LNCAP (cell line): ENCODE measurements at regions not wholly inside any gene's neighbourhood (a gene's known extent, or its start where the extent isn't known, plus 50 kb on each side); places are given as distances from the start of the nearest gene placed in this dataset.

Source experiments
- TF ChIP-seq, protein P1 (sequence below): fragments of 450-650 bp; IDR thresholded peaks from 2 replicates; pipeline ENCODE4 v1.5.1; 2017; ENCODE audit warnings: mild to moderate bottlenecking

DNA sequence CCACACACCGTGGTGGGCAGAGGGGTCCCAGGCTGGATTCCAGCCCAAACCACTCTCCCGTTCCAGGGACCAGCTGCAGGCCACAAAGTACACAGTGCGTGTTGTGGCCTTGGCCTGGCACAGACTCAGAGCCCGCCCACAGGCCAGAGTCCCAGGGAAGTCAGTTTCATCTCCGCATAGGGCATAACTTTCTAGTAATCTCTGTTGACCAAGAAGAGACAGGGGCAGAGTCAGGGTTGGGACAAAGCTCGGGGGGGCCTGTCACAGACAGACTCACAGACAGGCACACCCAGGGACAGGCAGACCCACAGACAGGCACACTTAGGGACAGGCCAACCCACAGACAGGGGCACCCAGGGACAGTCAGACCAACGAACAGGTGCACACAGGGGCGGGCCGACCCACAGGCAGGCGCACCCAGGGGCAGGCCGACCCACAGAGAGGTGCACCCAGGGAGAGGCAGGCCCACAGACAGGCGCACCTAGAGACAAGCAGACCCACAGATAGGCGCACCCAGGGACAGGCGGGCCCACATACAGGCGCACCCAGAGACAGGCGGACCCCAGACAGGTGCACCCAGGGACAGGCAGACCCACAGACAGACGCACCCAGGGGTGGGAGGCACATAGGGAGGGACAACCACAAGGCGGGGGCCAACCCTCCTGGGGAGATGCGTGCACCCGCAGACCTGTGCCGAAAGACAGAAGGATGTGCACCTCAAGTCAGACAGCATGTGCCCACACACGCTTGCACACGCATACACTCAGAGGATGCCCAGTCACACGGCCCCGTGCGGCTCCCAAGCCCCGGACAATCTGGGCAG lies 323.3 kb upstream of the RTL1 start:
- TF ChIP-seq, protein P1, sequence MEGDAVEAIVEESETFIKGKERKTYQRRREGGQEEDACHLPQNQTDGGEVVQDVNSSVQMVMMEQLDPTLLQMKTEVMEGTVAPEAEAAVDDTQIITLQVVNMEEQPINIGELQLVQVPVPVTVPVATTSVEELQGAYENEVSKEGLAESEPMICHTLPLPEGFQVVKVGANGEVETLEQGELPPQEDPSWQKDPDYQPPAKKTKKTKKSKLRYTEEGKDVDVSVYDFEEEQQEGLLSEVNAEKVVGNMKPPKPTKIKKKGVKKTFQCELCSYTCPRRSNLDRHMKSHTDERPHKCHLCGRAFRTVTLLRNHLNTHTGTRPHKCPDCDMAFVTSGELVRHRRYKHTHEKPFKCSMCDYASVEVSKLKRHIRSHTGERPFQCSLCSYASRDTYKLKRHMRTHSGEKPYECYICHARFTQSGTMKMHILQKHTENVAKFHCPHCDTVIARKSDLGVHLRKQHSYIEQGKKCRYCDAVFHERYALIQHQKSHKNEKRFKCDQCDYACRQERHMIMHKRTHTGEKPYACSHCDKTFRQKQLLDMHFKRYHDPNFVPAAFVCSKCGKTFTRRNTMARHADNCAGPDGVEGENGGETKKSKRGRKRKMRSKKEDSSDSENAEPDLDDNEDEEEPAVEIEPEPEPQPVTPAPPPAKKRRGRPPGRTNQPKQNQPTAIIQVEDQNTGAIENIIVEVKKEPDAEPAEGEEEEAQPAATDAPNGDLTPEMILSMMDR, result no peak

DNA sequence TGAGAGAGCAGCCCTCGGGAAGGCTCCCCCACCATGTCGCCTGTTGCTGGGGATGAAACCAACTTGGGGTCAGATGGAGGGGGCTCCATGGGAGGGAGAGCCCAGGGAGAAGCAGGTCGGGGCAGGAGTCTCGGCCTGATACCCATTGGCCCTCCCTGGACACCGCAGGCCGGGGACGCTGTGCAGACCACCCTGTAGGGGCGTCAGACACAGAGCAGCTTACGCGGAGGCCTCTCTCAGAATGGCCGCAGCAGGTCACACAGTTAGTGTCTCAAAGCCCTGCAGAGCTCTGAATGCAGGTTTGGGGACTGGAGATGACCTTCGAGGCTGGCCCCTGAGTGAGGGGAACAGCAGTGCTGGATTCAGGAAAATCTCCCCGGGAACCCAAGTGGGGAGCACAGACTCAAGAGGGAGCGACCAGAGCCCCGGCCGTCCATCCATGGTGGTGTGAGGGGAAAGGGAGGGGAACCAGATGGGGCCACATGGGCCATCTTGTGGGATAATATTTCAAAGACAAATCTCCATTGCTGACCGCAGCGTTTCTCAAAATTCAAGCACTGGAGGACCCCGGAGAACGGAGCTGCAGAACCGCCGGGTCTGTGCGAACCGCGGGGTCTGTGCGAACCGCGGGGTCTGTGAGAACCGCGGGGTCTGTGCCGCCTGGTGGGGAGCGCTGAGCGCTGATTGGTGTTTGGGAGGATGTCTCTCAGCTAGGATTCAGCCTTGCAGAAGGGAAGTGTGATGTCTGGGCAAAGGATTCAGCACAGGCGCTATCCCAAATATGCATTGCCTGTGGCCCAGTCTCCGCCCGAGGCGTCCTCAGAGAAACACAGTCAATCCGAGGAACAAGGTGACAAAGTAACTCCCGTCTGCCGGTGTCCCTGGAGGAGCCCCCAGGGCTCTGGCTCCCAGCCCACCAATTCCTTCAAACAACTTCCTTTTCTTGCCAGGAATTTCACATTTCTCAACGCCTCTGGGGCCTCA lies 324.4 kb upstream of the RTL1 start:
- TF ChIP-seq, protein P1, result no peak

DNA sequence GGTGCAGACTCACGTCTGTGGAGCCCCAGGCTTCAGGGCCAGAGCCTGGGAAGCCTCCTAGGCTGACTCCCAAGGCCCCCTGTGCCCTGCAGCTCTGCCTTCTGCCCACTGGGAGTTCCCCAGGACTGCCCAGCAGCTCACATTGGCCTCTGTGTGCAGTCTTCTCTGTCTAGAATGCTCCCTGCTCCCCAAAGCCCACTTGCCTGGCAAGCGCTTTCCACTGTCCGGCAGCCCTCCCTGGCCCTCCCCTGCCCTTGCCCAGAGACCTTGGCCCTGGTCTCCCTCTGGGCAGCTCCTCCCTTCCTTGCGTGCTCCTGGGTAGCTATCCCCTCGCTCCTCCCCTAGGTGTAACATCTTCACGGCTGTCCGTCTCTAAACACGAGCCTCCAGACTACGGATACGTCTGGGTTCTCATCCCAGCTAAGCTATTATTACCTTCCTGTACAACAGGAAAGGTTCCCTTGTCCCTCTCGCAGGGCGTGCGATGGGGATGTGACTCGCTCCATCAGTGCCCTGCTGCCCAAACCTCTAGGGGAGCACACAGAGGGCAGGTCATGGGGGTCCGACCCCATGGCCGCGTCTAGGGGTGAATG lies 325.5 kb upstream of the RTL1 start:
- TF ChIP-seq, protein P1, result no peak

DNA sequence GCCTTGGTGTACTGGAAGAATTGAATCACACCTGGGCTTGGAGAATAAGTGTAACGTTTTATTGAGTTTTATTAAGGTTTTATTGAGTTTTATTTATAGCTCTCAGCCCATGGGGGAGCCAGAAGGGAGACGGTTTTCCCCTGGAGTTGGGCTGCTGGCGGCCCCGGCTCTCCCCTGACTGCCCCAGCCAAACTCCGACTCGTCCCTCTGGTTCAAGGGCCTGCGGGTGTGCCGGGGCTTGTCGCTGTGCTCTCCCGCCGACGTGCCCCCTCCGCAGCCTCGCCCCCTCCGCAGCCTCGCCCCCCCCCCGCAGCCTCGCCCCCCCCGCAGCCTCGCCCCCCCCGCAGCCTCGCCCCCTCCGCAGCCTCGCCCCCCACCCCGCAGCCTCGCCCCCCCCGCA lies 326.1 kb upstream of the RTL1 start:
- TF ChIP-seq, protein P1, result no peak

DNA sequence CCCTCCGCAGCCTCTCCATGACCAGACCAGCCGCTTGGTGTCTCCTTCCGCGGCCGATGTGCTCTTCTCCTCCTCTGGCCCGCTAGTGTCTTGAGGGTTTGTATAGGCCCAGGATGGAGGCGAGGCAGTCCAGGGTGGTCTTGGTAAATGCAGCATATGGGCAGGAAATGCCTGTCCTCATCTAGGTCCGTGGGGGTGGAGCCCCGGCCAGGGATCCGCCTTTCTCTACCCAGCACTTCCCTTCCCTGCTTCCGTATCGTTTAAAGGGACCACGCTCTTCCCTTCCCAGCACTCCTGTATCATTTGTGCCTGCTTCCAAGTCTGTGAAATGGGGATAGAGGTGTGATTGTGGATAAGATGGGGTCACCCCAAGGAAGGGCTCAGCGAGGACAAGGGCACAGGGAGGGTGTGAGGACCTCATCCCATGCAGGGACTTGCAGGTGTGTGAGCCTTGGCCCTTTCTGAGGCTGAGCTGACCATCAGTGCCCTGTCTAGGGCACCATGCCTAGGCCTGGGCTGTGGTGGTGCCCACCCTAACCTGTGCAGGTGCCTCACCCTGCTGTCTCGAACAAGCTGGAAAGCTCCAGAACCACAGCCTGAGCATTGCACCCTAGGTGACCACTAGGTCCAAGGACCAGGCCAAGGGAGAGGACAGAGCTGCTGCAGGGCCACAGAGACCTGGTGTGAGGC lies 326.8 kb upstream of the RTL1 start:
- TF ChIP-seq, protein P1, result no peak

DNA sequence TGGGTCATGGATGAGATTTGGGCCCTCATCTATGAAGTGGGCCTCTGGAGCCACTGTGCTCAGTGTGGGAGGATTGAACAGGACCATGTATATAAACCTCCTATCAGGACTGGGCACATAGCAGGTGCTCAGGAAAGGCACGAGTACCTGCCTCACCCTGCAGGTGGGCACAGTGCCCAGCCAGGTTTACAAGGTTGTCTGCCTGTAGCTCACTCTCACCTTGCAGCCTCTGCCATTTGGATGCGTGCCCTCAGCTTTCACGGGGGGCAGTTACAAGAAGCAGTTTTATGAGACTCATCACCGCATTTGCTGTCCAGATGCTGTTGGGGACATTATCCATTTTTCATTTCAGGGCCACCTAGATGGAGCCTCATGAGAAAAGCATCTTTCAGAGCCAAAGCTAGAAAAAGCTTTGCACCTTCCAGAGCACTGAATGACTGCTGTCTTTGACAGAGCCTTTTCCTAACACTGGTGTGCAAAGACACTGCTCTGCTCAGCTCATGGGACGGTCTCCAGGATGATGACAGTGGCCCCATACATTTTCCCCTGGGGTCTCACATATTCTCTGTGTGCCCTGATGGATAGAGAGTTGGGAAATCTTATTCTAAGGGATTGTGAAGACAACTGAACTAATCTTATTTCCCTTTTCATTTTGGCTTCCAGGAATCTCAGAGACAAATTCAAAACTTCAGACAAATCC lies 327.5 kb upstream of the RTL1 start:
- TF ChIP-seq, protein P1, result no peak
